Thoracic aorta (tissue), 2 donors: ENCODE measurements at regions not wholly inside any gene's neighbourhood (a gene's known extent, or its start where the extent isn't known, plus 50 kb on each side); places are given as distances from the start of the nearest gene placed in this dataset.

Source experiments
- ATAC-seq: fragments of 150-250 bp; one replicate; pipeline ENCODE4 v1.8.0; 2017; ENCODE audit warnings: low read depth; ENCODE audit not compliant: insufficient number of reproducible peaks, low FRiP score
- DNase-seq: peaks from one replicate; pipeline ENCODE4 v3.0.0-alpha.2; 2020; ENCODE audit warnings: low spot score
- H3K27ac ChIP-seq, 2 donors: fragments of 200-600 bp; sonication (generic); 1 replicate in 1 of 2; 2 replicates in 1 of 2; pipeline ENCODE4 v1.5.1; 2016; ENCODE audit warnings: mild to moderate bottlenecking in 2 of 2, moderate library complexity in 2 of 2
- H3K27me3 ChIP-seq: fragments of 200-600 bp; sonication (generic); replicated peaks from 2 replicates; pipeline ENCODE4 v1.6.0; 2016; ENCODE audit warnings: mild to moderate bottlenecking; ENCODE audit not compliant: insufficient read depth
- H3K36me3 ChIP-seq: fragments of 200-600 bp; sonication (generic); one replicate; pipeline ENCODE4 v1.5.1; 2016
- H3K4me1 ChIP-seq, 2 donors: fragments of 200-600 bp; sonication (generic); 1 replicate in 1 of 2; 2 replicates in 1 of 2; pipeline versions ENCODE4 v1.5.1 to v1.6.0; 2016; ENCODE audit warnings: low read depth in 2 of 2, mild to moderate bottlenecking in 1 of 2; ENCODE audit not compliant: control insufficient read depth in 1 of 2
- H3K4me3 ChIP-seq: fragments of 200-600 bp; sonication (generic); 2 replicates; pipeline ENCODE4 v1.5.1; 2016; ENCODE audit warnings: mild to moderate bottlenecking
- H3K9me3 ChIP-seq: fragments of 200-600 bp; sonication (generic); 2 replicates; pipeline ENCODE4 v1.5.1; 2016
- CTCF ChIP-seq: fragments of 200-600 bp; sonication (generic); IDR thresholded peaks from one replicate; pipeline ENCODE4 v1.5.1; 2019; ENCODE audit warnings: antibody characterized with exemption

GRCh38 chr15:97688177-97688576 lies 272.3 kb upstream of the ARRDC4 start:
- Histone ChIP-seq H3K4me1 (no peaks in the 10 kb centered on the region), H3K27ac (no peak overlapping the region), H3K27me3 (no peaks in the 10 kb centered on the region), H3K36me3 (no peaks in the 10 kb centered on the region), H3K9me3 (no peaks in the 10 kb centered on the region), H3K4me3 (no peak overlapping the region)
- ATAC-seq, result no peak
- no peak for DNase-seq
- no peak for TF ChIP-seq CTCF

GRCh38 chr15:97688886-97689285 lies 271.6 kb upstream of the ARRDC4 start:
- no peak for TF ChIP-seq CTCF
- no peaks in the 10 kb centered on the region for H3K9me3 ChIP-seq
- ATAC-seq, result no peak

GRCh38 chr15:97691078-97691477 lies 269.4 kb upstream of the ARRDC4 start:
- Histone ChIP-seq H3K4me3 (no peak overlapping the region), H3K36me3 (no peaks in the 10 kb centered on the region), H3K27me3 (no peaks in the 10 kb centered on the region), H3K9me3 (no peaks in the 10 kb centered on the region), H3K27ac (no peak overlapping the region), H3K4me1 (no peaks in the 10 kb centered on the region)
- DNase-seq (no peak), ATAC-seq (no peak)
- no peak for TF ChIP-seq CTCF

More at GRCh38 chr15:97688886-97689285, 271.6 kb upstream of the ARRDC4 start:
- Histone ChIP-seq H3K27me3 (no peaks in the 10 kb centered on the region), H3K27ac (no peak overlapping the region), H3K36me3 (no peaks in the 10 kb centered on the region), H3K4me1 (no peaks in the 10 kb centered on the region), H3K4me3 (no peak overlapping the region)
- no peak for DNase-seq

- no peaks in the 10 kb centered on the region for H3K27me3 ChIP-seq
- no peaks in the 10 kb centered on the region for H3K4me1 ChIP-seq
- no peaks in the 10 kb centered on the region for H3K36me3 ChIP-seq
- H3K27ac ChIP-seq, result no peak overlapping the region
- no peak overlapping the region for H3K4me3 ChIP-seq
- ATAC-seq, result no peak
- no peak for DNase-seq
- no peak for TF ChIP-seq CTCF
- H3K9me3 ChIP-seq, result no peaks in the 10 kb centered on the region
Measured at GRCh38 chr15:97691799-97692198, 268.7 kb upstream of the ARRDC4 start.

GRCh38 chr15:97692301-97693015 lies 268.0 kb upstream of the ARRDC4 start:
- Histone ChIP-seq H3K4me3 (no peak overlapping the region), H3K9me3 (no peaks in the 10 kb centered on the region), H3K27ac (no peak overlapping the region), H3K36me3 (no peaks in the 10 kb centered on the region), H3K27me3 (no peaks in the 10 kb centered on the region), H3K4me1 (no peaks in the 10 kb centered on the region)
- ATAC-seq (no peak), DNase-seq (no peak)
- no peak for TF ChIP-seq CTCF
